Activated CD4-positive, CD25-positive, alpha-beta regulatory T cell treated with anti-CD3 and anti-CD28 coated beads, Interleukin-2, amount 50 U/mL, for 24 hours (primary cell): ENCODE measurements at regions not wholly inside any gene's neighbourhood (a gene's known extent, or its start where the extent isn't known, plus 50 kb on each side); places are given as distances from the start of the nearest gene placed in this dataset.

ENCODE experiments used
- ATAC-seq, 2 donors: fragments of 150-1000 bp; cut with Tn5 transposase; one replicate each; pipeline ENCODE4 v1.10.0; 2021; ENCODE audit warnings: mild to moderate bottlenecking in 1 of 2, moderate library complexity in 1 of 2

- no peak for ATAC-seq
Observed at GRCh38 chr2:128498086-128498485, 179.4 kb upstream of the HS6ST1 start.

DNA sequence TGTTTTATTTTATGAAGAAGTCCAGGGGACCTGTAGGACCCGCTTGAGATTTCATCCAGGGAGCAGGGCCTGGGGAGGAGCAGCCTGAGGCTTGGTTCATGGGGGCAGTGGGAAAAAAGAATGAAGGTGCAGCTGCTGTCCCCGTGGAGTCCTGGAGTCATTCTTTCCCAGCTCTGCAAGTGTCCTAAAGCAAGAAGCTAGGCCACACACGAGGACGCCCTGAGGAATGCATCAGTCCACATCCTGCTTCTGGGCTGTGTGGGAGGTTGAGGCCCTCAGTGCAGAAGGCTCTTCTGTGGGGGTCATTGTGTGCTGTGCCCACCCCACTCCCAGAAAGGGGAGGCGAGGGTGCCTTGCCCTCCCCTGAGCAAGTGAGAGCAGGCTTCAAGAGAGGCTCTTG, 179.9 kb upstream of the HS6ST1 start:
- no peak for ATAC-seq

DNA sequence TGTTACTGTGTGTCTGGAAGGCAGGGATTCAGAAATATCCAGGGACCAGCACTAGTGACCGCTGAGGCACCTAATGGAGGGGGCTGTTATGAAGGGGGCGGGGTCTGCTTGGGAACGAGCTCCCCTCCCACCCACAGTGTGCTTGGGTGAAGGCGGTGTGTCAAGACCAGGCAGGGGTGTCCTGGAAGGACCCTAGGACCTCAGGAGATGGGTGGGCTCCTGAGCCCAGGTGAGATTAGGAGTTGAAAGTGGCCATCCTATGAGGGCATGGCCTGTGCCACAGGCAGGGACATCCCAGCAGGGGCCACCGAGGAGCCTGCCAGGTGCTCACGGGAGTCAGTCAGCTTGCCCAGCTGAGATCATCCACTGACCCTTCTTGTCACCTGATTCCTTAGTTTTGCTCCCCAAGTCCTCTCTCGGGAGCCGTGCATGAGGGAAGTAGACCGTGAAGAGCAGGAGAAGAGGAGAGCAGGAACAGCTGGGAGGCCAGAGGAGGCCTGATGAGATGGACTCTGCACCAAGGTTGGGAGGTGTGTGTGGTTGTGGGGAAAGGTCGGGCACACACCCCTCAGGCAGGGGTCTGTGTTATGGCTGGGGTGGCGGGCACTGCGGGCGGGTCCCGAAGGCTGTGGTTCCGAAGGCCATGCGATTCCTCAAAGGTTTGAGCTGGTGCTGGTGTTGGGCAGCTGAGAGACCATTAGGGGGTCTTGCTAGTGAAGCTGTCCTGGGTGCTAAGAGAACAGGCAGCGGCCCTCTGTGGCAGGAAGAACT, 180.9 kb upstream of the HS6ST1 start:
- ATAC-seq: no peak

DNA sequence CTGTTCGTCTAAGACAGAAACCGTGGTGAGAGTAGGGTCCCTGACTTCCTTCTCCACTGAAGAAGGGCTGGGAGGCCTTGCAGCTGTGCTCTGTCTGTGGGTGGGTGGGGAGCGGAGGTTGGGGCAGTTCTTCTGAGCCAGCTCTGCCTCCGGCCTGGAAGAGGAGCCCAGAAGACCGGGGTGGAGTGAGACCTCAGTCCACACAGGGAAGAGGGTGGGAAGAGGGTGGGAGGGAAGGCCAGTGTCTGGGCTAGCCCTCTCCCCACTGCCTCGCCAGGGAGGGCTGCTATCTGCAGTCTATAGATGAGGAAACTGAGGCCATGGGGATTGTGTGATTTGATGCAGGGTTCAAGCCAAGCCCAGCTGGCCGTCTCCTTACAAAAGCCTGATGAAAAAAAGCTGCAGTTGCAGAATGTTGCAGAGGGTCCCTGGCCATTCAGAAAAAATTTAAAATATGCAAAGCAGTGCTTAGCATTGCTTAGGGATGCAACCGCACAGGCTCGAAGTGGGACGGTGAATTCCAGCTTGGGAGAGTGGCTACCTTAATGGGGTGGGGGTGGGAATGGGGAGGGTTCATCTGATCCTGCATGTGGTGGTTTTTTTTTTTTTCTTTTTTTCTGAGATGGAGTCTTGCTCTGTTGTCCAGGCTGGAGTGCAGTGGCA, 181.6 kb upstream of the HS6ST1 start:
- ATAC-seq: no peak

DNA sequence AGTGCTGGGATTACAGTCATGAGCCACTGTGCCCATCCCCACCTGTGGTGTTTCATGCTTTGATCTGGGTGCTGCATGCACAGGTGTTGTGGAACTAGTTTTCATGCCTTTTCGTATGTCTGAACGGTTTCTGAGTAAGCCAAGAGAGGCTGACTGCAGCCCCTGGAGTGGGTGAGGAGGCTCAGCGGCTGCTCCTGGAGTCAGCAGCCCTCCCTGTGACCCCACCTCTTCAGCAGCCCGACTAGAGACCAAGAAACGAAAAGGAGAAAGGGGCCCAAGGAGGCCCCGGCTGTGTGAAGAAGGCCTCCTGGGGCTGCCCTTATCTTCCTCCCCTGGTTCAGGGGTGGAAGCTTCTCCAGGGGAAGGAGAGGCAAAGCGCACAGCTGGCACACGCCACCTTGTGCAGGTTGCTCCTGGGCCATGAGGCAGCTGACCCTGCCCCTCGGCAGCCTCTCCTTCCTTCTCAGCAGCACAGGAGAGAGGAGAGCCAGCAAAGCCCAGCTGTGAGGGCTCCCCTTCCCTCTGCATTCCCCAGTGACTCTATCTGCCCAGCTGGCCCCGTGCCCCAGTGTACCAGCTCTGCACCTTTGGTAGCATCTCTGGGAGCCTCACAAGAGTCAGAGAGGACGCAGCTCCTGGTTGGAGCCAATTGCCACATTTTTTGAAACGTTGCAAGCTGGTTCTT, 182.5 kb upstream of the HS6ST1 start:
- ATAC-seq: no peak

DNA sequence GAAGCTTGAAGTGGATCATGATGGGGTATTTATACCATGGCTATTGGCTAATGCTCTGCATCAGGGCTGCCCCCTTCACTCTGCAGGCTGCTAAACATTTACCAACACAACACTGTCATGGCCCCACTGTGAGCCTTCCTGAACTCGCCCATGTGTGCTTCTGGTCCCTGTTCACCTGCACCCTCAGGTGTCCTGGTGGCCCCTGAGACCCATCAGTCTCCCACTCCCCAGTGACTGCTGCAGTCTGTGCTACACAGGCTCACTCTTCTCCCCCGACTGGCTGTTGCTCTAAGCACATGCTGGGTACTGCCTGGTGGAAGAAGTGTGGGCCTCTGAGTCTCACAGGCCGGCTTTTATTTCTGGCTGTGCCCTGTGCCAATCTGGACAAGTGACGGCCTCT, 183.0 kb upstream of the HS6ST1 start:
- no peak for ATAC-seq

GRCh38 chr2:128502200-128502599, 183.5 kb upstream of the HS6ST1 start:
- ATAC-seq: no peak

DNA sequence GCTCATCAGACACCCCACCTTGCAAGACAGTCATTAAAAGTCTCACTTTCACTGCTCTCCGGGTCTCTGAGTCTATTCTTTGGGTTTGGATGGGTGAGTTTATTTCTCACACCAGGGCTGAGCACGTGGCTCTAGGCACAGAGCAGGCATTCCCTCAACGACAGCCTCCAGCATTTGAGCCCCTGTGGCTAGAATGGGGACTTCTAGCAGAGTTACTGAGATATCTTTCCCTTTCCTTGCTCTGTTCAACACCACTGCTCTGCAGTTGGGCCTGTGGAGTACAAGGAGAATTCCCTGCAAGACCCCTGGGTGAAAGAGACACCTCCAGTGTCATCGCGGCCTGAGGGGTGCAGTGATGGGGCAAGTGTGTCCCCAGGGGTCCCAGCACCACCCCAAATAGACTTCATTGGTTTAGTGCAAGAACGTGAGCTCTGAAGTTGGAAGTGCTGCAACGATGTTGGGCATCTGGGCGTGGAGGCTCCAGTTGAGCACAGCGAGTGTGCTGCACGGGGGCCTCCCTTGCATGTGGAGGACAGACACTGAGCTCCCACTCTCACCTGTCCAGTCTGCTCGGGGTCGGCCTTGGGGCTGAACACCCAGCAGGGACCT, 184.1 kb upstream of the HS6ST1 start:
- no peak for ATAC-seq

DNA sequence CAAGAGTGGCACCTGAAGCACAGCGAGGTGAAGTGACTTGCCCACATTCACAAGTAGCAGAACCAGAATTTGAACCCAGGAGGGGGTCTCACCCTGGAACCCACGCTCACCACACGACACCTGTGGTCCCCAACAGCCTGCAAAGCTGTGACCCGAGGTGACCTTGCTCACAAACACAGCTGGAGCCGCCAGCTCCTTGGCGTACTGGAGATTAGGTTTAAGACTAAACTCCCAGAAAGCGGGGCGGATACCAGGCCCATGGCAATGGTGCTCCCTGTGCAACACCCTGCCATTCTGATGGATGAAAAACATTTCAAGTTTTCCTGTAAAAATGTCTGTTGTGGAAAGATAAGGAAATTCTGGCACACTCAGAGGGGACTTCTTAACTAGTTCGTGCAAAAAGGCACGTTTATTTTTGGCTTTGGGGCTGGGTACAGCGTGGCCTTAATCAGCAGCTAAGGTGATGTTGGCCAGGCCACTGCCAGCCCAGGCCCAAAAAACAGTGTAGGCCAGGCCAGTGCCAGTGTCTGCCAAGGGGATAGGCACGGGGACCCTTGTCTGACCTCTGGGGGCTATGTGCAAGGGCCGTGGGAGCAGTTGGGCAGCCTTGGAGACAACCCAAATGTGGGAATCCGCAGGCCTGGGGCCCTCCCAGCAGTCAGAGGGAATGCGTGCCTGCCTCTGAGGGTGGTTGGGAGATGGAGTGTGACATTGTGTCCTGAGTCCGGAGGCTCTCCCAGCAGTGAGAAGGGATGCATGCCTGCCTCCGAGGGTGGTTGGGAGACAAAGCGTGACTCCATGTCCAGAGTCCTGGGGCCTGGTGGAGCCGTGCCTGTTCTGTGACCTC, 185.0 kb upstream of the HS6ST1 start:
- no peak for ATAC-seq

DNA sequence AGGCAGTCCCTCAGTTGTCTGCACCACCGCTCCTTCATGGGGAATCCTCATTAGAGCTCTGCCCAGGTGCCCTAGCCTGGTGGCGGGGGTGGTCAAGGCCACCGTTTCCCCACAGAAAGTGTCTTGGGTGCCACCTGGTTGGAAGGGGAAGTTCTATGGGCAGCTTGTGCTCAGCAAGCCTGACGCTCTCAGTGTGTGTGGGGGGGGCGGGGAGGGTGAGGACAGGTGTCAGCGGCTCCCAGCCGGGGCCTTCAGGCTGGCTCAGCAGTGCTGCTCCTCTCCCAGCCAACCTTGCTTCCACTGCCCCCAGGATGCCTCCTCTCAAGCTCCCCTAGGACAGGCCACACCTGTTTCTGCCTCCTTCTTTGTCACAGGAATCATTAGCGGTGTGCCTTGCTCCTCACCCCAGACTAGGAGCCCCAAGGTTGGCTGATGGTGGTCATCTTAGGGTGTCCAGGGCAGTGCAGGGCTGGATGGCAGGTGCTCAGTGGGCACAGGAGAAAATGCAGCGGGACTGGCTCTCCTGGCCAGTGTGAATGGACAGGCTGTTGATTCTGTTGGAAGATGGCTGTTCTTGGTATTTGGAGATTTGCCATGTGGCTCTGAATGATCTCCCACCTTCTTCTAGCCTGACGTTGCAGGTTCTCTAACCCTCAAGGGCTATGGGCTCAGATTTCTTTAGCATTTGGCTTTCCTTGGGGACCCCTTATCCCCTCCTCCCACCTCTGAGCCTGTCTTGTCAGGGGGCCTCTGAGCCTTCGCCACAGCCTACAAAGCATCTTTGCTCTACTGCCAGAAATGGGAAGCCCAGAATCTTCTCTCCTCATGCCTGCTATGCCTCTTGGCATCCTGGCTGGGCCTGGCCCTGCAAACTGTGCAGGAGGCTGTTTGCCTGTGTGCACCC, 185.8 kb upstream of the HS6ST1 start:
- ATAC-seq: no peak

DNA sequence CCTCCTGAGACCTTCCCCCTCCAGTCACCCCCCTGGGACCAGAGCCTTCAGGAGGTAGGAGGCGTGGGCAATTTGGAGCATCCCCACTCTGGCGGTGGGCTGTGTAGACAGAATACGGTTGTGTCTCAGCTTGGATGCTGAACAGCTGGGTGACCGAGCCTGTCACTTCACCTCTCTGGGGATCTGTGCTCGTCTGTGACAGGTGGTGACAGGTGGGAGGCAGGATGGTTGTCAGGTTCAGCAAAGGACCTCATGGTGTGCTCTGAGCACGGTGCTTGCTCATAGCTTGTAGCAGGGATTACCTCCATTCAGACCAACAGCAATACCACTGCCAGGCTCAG, 186.5 kb upstream of the HS6ST1 start:
- no peak for ATAC-seq

GRCh38 chr2:128505575-128506526, 187.2 kb upstream of the HS6ST1 start:
- no peak for ATAC-seq

DNA sequence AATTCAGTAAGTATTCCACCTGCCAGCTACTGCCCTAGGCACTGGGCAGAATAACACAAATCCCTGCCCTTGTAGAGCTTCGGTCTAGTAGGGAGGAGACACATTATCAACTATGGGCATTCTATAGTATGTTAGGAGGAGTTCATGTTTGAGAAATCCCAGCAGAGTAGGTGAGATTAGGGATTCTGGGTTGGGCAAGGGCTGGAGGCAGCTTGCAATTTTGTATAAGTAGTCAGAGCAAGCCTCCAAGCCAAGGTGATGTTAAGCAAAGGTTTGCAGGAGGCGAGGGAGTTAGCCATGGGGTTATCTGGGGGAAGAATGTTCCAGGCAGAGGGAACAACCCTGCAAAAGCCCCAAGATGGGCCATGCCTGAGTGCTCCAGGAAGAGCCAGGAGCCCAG, 187.9 kb upstream of the HS6ST1 start:
- ATAC-seq: no peak

DNA sequence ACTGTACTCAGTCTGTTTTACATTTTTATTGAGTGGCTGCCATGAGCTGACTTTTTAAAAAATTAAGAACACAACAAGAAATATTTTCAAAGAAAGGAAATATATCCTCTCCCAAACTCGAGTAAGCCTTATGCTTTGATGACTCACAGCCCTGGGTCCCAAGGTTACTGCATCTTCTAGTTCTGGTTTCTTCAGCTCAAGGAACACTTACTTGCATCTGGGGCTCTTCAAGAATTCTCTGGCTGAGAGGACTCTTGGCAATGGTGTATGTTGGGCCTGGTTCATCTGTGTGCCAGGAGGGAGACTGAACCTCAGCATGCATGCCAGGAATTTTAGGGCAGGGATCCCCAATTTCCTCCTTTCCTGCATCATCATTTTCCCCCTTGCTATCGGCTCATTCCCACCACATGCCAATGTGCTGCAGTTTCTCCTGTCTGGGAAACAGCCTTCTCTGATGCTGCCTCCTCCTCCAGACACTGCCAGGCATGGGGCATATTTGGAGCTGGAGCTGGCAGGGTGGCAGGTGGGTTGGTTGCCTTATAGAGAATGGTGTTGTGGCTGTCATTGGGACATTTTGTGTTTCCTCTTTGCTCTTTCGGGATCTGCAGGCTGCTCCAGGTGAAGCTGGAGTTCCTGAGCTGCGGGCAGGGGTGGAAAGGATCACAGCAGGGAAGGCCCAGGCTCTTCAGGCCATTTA, 192.2 kb upstream of the HS6ST1 start:
- ATAC-seq: no peak

- ATAC-seq: no peak
Observed at GRCh38 chr2:128511731-128512378, 193.2 kb upstream of the HS6ST1 start.

DNA sequence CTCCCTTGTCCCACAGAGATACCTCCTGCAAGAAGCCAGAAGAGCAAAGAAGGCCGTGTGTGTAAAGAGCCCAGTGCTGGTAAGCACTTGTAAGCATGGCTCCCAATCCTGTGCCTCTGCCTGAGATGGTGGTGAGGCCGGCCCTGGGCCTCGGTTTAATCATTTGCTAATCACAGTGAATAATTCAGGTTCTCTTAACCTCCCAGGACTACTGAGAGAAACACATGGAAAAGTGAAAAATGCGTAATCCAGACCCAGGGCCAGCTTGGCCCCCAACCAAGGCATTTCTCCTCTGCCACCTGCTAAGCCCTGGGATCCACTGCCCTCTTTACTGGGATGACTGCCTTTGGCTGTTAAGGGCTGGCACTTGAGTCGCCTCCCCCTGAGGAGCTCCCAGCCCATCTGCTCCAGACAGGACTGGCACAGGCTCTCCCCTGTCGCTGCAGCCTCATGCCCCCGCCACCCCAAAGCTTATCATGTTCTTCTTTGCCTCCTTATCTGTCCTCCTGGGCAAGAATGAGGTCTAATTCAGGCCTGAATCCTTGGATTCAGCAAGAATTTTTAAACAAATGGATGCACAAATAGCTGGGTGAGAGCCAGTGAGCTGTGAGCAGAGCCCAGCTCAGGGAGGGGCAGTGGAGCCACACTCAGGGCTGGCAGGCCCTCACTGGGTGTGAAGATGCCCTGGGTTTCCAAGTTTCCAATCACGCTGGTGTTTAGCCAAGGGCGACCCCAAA, 193.9 kb upstream of the HS6ST1 start:
- no peak for ATAC-seq

- no peak for ATAC-seq
Observed at GRCh38 chr2:128513116-128513960, 194.7 kb upstream of the HS6ST1 start.

DNA sequence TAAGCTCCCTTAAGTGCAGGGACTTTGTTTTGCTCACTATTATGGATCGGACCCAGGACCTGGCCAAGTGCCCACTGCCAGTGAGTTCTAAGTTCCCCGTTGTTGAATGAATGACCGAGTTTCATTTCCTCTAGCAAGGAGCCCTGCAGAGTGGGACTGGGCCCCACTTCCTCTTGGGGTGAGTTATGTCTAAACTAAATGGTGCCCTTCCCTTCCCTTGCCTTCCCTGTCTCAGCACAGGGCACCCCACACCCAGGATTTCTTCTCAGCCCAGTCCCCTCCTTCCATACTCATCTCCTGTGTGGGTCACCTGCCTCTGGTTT, 195.3 kb upstream of the HS6ST1 start:
- ATAC-seq: no peak
